Smooth muscle cell (in vitro differentiated cells): ENCODE measurements at regions not wholly inside any gene's neighbourhood (a gene's known extent, or its start where the extent isn't known, plus 50 kb on each side); places are given as distances from the start of the nearest gene placed in this dataset.
"Not testable (repeated sequence)": the region's sequence is repeated elsewhere in the genome, so short reads cannot be mapped to it uniquely, and the experiment has no call there.

Source experiments
- DNase-seq: peaks from one replicate; lab custom pipeline; 2025; ENCODE audit not compliant: unreplicated experiment; lab: John Stamatoyannopoulos, UW
- H2AFZ ChIP-seq: fragments of 200-600 bp; sonication (generic); 2 replicates; pipeline ENCODE4 v1.6.0; 2016; ENCODE audit warnings: antibody characterized with exemption, low read depth, mild to moderate bottlenecking
- H3F3A ChIP-seq: fragments of 200-600 bp; sonication (generic); 2 replicates; pipeline ENCODE4 v1.6.0; 2017; ENCODE audit warnings: antibody characterized with exemption, low read depth
- H3K27ac ChIP-seq: fragments of 200-600 bp; sonication (generic); 2 replicates; pipeline ENCODE4 v1.5.1; 2016; ENCODE audit warnings: low read depth, mild to moderate bottlenecking
- H3K27me3 ChIP-seq: fragments of 200-600 bp; sonication (generic); 2 replicates; pipeline ENCODE4 v1.6.1; 2016; ENCODE audit warnings: low read depth, mild to moderate bottlenecking
- H3K36me3 ChIP-seq: fragments of 200-600 bp; sonication (generic); 2 replicates; pipeline ENCODE4 v1.5.1; 2016; ENCODE audit warnings: low read depth
- H3K4me1 ChIP-seq: fragments of 200-600 bp; sonication (generic); 2 replicates; pipeline ENCODE4 v1.5.1; 2016; ENCODE audit warnings: low read depth
- H3K4me2 ChIP-seq: fragments of 200-600 bp; sonication (generic); 2 replicates; pipeline ENCODE4 v1.6.0; 2016; ENCODE audit warnings: mild to moderate bottlenecking
- H3K4me3 ChIP-seq: fragments of 200-600 bp; sonication (generic); 2 replicates; pipeline ENCODE4 v1.5.1; 2016; ENCODE audit warnings: mild to moderate bottlenecking
- H3K79me2 ChIP-seq: fragments of 200-600 bp; sonication (generic); 2 replicates; pipeline ENCODE4 v1.6.0; 2016; ENCODE audit warnings: low read depth, mild to moderate bottlenecking
- H3K9ac ChIP-seq: fragments of 200-600 bp; sonication (generic); 2 replicates; pipeline ENCODE4 v1.6.0; 2016; ENCODE audit warnings: low read depth
- H3K9me3 ChIP-seq: fragments of 200-600 bp; sonication (generic); replicated peaks from 2 replicates; pipeline ENCODE4 v1.5.1; 2016; ENCODE audit warnings: low read depth
- H4K20me1 ChIP-seq: fragments of 200-600 bp; sonication (generic); 2 replicates; pipeline ENCODE4 v1.6.0; 2016; ENCODE audit warnings: low read depth
- WGBS: methylation state at CpG from one replicate; pipeline ENCODE4 v1.1.7; 2016; ENCODE audit warnings: low lambda C conversion rate; 5-methylcytosine and 5-hydroxymethylcytosine counted together
- TF ChIP-seq, protein P1 (sequence below): fragments of 200-600 bp; sonication (generic); IDR thresholded peaks from 2 replicates; pipeline ENCODE4 v1.5.1; 2017; ENCODE audit warnings: borderline replicate concordance, mild to moderate bottlenecking, antibody characterized with exemption; ENCODE audit not compliant: insufficient read depth, poor library complexity, severe bottlenecking

DNA sequence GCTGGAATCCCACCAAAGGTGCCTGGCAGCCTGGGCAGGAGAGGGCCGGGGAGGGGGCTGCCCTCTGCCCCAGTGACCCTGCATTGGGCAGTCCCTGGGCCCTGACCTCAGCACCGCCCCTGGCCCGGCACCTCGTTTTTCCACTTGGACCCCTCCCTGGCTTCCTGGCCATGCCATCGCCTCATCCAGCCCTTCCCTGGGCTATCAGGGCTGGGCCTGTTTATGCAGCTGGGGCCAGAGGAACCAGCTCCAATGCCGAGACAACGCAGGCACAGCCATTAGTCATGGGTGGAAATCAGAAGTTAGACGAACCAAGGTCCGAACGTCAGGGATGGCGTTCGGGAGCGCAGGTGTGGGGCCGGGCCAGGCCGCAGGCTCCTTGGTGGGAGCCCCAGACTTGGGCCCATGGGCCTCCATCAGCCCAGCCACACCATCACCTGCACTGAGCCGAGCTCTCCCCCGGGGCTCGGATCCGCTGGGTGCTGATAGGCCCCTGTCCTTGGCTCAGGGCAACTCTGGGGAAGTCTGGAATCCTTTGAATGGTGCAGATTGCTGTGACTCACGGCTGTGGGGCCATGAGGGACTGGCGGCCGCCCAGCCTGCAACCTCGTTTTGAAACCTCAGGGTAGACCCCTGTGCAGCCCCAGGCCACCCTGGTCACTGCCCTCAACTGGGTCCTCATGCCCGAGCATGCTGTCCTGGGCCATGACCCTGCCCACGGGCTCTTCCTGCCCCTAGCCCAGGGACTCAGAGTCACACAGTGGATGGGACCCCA lies 169.4 kb downstream of the KIF26A start:
- Histone ChIP-seq H3K79me2 (no peaks in the 10 kb centered on the region), H3F3A (no peaks in the 10 kb centered on the region), H3K9ac (no peak overlapping the region), H3K4me2 (no peak overlapping the region), H3K9me3 (no peaks in the 10 kb centered on the region), H4K20me1 (no peaks in the 10 kb centered on the region), H2AFZ (no peak overlapping the region), H3K27ac (no peak overlapping the region), H3K4me3 (no peak overlapping the region), H3K27me3 (peaks cover 8% of the 10 kb centered on the region), H3K36me3 (no peaks in the 10 kb centered on the region), H3K4me1 (no peaks in the 10 kb centered on the region)
- 95% methylated on average over 24 of the region's 25 CpGs for WGBS
- TF ChIP-seq, protein P1, sequence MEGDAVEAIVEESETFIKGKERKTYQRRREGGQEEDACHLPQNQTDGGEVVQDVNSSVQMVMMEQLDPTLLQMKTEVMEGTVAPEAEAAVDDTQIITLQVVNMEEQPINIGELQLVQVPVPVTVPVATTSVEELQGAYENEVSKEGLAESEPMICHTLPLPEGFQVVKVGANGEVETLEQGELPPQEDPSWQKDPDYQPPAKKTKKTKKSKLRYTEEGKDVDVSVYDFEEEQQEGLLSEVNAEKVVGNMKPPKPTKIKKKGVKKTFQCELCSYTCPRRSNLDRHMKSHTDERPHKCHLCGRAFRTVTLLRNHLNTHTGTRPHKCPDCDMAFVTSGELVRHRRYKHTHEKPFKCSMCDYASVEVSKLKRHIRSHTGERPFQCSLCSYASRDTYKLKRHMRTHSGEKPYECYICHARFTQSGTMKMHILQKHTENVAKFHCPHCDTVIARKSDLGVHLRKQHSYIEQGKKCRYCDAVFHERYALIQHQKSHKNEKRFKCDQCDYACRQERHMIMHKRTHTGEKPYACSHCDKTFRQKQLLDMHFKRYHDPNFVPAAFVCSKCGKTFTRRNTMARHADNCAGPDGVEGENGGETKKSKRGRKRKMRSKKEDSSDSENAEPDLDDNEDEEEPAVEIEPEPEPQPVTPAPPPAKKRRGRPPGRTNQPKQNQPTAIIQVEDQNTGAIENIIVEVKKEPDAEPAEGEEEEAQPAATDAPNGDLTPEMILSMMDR, result no peak
- DNase-seq, result no peak

- not testable (repeated sequence) for DNase-seq, H3K9me3 ChIP-seq, H3F3A ChIP-seq, H3K4me2 ChIP-seq, H3K4me1 ChIP-seq, H3K36me3 ChIP-seq, H3K9ac ChIP-seq, H3K4me3 ChIP-seq, H3K27ac ChIP-seq, H4K20me1 ChIP-seq, H2AFZ ChIP-seq, H3K79me2 ChIP-seq
- peaks cover 11% of the 10 kb centered on the region for H3K27me3 ChIP-seq
- 89% methylated on average over 10 of the region's 10 CpGs for WGBS
Observed at GRCh38 chr14:104308534-104308933, 170.1 kb downstream of the KIF26A start.

- no peak for DNase-seq
- H4K20me1 ChIP-seq, result no peaks in the 10 kb centered on the region
- no peak overlapping the region for H3K4me3 ChIP-seq
- peaks cover 11% of the 10 kb centered on the region for H3K27me3 ChIP-seq
- no peaks in the 10 kb centered on the region for H3K4me1 ChIP-seq
- H2AFZ ChIP-seq, result no peak overlapping the region
- no peaks in the 10 kb centered on the region for H3K36me3 ChIP-seq
- H3F3A ChIP-seq, result no peaks in the 10 kb centered on the region
- H3K4me2 ChIP-seq, result no peak overlapping the region
- H3K9me3 ChIP-seq, result no peaks in the 10 kb centered on the region
- no peaks in the 10 kb centered on the region for H3K79me2 ChIP-seq
- no peak overlapping the region for H3K27ac ChIP-seq
- H3K9ac ChIP-seq, result no peak overlapping the region
- TF ChIP-seq, protein P1, result no peak
- WGBS, result 84% methylated on average over 8 of the region's 8 CpGs
Observed at GRCh38 chr14:104309657-104310369, 171.4 kb downstream of the KIF26A start.

DNA sequence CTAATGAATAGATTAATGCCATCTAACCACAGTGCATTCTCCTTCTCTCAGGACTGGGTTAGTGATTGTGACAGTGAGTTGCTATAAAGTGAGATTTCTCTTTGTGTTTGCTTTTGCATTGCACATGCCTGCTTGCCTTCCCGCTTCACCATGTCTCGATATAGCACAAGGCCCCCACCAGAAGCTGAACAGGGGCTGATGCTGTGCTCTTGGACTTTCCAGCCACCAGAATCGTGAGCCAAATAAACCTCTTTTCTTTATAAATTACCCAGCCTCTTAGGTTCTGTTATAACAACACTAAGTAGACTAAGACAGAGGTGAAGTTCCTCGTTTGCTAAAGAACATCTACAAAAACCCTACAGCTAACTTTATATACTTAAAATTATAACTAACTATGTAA lies 173.0 kb downstream of the KIF26A start:
- Histone ChIP-seq H3K4me2 (no peak overlapping the region), H3K27ac (no peak overlapping the region), H3K27me3 (peaks cover 11% of the 10 kb centered on the region), H3K9ac (no peak overlapping the region), H3K9me3 (no peaks in the 10 kb centered on the region), H3K79me2 (no peaks in the 10 kb centered on the region), H3K36me3 (no peaks in the 10 kb centered on the region), H2AFZ (no peak overlapping the region), H4K20me1 (no peaks in the 10 kb centered on the region), H3K4me1 (no peaks in the 10 kb centered on the region), H3F3A (no peaks in the 10 kb centered on the region), H3K4me3 (no peak overlapping the region)
- DNase-seq, result no peak
- WGBS, result 81% methylated on average over 4 of the region's 4 CpGs
- TF ChIP-seq, protein P1, result no peak
